GM19328 (cell line): ENCODE measurements at regions not wholly inside any gene's neighbourhood (a gene's known extent, or its start where the extent isn't known, plus 50 kb on each side); places are given as distances from the start of the nearest gene placed in this dataset.

Experiments
- ATAC-seq: cut with Tn5 transposase; IDR thresholded peaks from one replicate; pipeline ENCODE4 v1.9.1; 2021; ENCODE audit warnings: mild to moderate bottlenecking, moderate library complexity; ENCODE audit not compliant: unreplicated experiment

GRCh38 chr13:99717959-99718674 lies 216.8 kb downstream of the TM9SF2 start:
- no peak for ATAC-seq

GRCh38 chr13:99709134-99709533 lies 207.9 kb downstream of the TM9SF2 start:
- no peak for ATAC-seq

GRCh38 chr13:99704390-99704789 lies 203.1 kb downstream of the TM9SF2 start:
- no peak for ATAC-seq

GRCh38 chr13:99703908-99704307 lies 202.6 kb downstream of the TM9SF2 start:
- ATAC-seq: no peak

GRCh38 chr13:99702687-99703319 lies 201.5 kb downstream of the TM9SF2 start:
- no peak for ATAC-seq

- ATAC-seq: no peak
These were observed 199.2 kb downstream of the TM9SF2 start for GRCh38 chr13:99700468-99700867.

GRCh38 chr13:99698816-99699099 lies 197.5 kb downstream of the TM9SF2 start:
- ATAC-seq: no peak

- no peak for ATAC-seq
These were observed 196.9 kb downstream of the TM9SF2 start for GRCh38 chr13:99698010-99698815.

GRCh38 chr13:99695857-99696256 lies 194.6 kb downstream of the TM9SF2 start:
- no peak for ATAC-seq

- no peak for ATAC-seq
These were observed 192.8 kb downstream of the TM9SF2 start for GRCh38 chr13:99693852-99694611.

GRCh38 chr13:99693351-99693750 lies 192.1 kb downstream of the TM9SF2 start:
- ATAC-seq: no peak

- no peak for ATAC-seq
These were observed 191.6 kb downstream of the TM9SF2 start for GRCh38 chr13:99692854-99693253.

- no peak for ATAC-seq
These were observed 190.3 kb downstream of the TM9SF2 start for GRCh38 chr13:99691552-99691951.

GRCh38 chr13:99690426-99691174 lies 189.3 kb downstream of the TM9SF2 start:
- no peak for ATAC-seq

GRCh38 chr13:99689955-99690354 lies 188.7 kb downstream of the TM9SF2 start:
- ATAC-seq: no peak

GRCh38 chr13:99688776-99689175 lies 187.5 kb downstream of the TM9SF2 start:
- ATAC-seq: no peak

- no peak for ATAC-seq
These were observed 186.6 kb downstream of the TM9SF2 start for GRCh38 chr13:99687723-99688397.

GRCh38 chr13:99686944-99687411 lies 185.7 kb downstream of the TM9SF2 start:
- ATAC-seq: no peak

- no peak for ATAC-seq
These were observed 184.9 kb downstream of the TM9SF2 start for GRCh38 chr13:99686157-99686572.

GRCh38 chr13:99681695-99682094 lies 180.4 kb downstream of the TM9SF2 start:
- ATAC-seq: no peak
